Testis (tissue), 2 donors: ENCODE measurements at regions not wholly inside any gene's neighbourhood (a gene's known extent, or its start where the extent isn't known, plus 50 kb on each side); places are given as distances from the start of the nearest gene placed in this dataset.

Source experiments
- CTCF ChIP-seq, 3 experiments: fragments of 450-650 bp in 2 of 3; fragments of 200-600 bp in 1 of 3; sonication (generic) in 1 of 3; IDR thresholded peaks; one replicate each; pipeline ENCODE4 v1.5.1; 2016 to 2019; ENCODE audit warnings: antibody characterized with exemption in 3 of 3, mild to moderate bottlenecking in 2 of 3, moderate library complexity in 1 of 3
- POLR2A ChIP-seq: fragments of 450-650 bp; IDR thresholded peaks from one replicate; pipeline ENCODE4 v1.6.1; 2017; ENCODE audit warnings: antibody characterized with exemption, mild to moderate bottlenecking, moderate library complexity

GRCh38 chr2:8102470-8102869, 579.4 kb upstream of the ID2 start:
- TF ChIP-seq CTCF (IDR thresholded peaks at IDR 0.05) = no peak
- TF ChIP-seq POLR2A = no peak
